ENCODE measurements at regions not wholly inside any gene's neighbourhood (a gene's known extent, or its start where the extent isn't known, plus 50 kb on each side); places are given as distances from the start of the nearest gene placed in this dataset.

DNA sequence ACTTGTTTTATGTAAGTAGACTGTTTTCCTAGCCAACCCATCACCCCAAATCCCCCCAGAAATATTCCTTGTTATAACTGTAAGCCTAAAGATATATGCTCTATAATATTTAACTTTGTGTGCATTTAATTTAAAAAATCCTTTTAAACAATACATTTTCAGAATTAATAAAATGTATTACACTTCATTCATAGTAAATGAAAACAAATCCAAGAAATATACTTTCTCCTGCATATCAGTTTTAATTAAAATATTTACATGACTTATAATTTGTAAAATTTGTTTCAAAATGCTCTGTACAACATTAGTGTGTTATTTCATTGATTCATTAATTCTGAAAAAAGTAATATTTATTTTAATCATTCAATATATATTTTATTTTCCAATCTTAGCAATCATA, 669.1 kb upstream of the PCDH20 start (continued):
- TF ChIP-seq, protein P1, sequence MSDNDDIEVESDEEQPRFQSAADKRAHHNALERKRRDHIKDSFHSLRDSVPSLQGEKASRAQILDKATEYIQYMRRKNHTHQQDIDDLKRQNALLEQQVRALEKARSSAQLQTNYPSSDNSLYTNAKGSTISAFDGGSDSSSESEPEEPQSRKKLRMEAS (IDR thresholded peaks at IDR 0.05) = no peak
- TF ChIP-seq JUND (IDR thresholded peaks at IDR 0.05) = no peak
- no peak for TF ChIP-seq CEBPB (IDR thresholded peaks at IDR 0.05; ENCODE audit: low read depth)

DNA sequence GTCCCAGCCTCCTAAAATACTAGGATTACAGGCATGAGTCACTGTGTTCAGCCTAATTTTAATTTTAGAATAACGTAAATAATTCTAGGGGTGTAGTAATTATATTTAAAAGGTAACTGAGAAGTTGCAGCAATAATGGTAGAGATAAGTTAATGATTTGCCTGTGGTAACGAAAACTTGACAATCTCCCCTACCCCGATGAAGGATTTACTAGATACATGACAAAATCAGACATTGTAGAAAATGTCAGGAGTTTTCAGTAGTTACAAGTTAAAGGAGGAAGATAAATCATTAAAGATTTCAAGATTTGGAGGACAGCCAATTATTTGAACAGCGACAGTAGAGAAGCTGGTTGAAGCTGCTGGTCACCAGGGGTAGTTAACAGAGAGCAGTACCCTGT, 652.2 kb upstream of the PCDH20 start:
- RAD21 ChIA-PET (ENCODE audit: low non-redundant PET in 1 of 2, low total read pairs in 2 of 2, uncharacterized antibody in 2 of 2, unreplicated experiment in 2 of 2) = no interaction called here
- H3K9me2 ChIP-seq (ENCODE audit: insufficient read depth) = no peaks in the 10 kb centered on the region

More for the DNA sequence above, 652.2 kb upstream of the PCDH20 start:
- DNase-seq (ENCODE audit: low read depth, low spot score) (no peak), ATAC-seq (no peak)
- intact Hi-C loops (cut with micrococcal nuclease) = no loop called here
- Histone ChIP-seq H4K20me1 (ENCODE audit: insufficient read depth) (no peaks in the 10 kb centered on the region), H3K79me2 (ENCODE audit: insufficient read depth, low read length) (no peaks in the 10 kb centered on the region), H3K4me3 (replicated peaks in 1 of 2; ENCODE audit: low read depth in 1 of 2, low read length in 2 of 2) (no peak overlapping the region), H3K27ac (ENCODE audit: low read depth, low read length) (no peak overlapping the region), H3K4me1 (ENCODE audit: control insufficient read depth in 1 of 2, insufficient read depth in 2 of 2, low read length in 2 of 2) (no peaks in the 10 kb centered on the region), H3K9ac (ENCODE audit: low read length) (no peak overlapping the region), H3K4me2 (ENCODE audit: low read length) (no peak overlapping the region), H3K27me3 (ENCODE audit: insufficient read depth, low read length) (no peaks in the 10 kb centered on the region), H3K9me3 (ENCODE audit: control insufficient read depth in 1 of 2, insufficient read depth in 1 of 2, low read depth in 1 of 2, low read length in 2 of 2) (no peaks in the 10 kb centered on the region), H3K36me3 (ENCODE audit: control insufficient read depth in 1 of 2, insufficient read depth in 2 of 2, low read length in 2 of 2) (no peaks in the 10 kb centered on the region), H2AFZ (ENCODE audit: low read depth, low read length, poor library complexity, severe bottlenecking) (no peak overlapping the region)
- BruUV-seq (replicated peaks) = no TSS peak
- CTCF ChIA-PET = no interaction called here
- TF ChIP-seq EZH2phosphoT487 (IDR thresholded peaks at IDR 0.05; ENCODE audit: borderline replicate concordance) (no peak), CEBPB (IDR thresholded peaks at IDR 0.05; ENCODE audit: low read depth) (no peak), FOSL1 (IDR thresholded peaks at IDR 0.05; ENCODE audit: low read depth) (no peak), ZFX (IDR thresholded peaks at IDR 0.05) (no peak), CBX3 (IDR thresholded peaks at IDR 0.05; ENCODE audit: low read depth) (no peak)
- TF ChIP-seq, protein P2, sequence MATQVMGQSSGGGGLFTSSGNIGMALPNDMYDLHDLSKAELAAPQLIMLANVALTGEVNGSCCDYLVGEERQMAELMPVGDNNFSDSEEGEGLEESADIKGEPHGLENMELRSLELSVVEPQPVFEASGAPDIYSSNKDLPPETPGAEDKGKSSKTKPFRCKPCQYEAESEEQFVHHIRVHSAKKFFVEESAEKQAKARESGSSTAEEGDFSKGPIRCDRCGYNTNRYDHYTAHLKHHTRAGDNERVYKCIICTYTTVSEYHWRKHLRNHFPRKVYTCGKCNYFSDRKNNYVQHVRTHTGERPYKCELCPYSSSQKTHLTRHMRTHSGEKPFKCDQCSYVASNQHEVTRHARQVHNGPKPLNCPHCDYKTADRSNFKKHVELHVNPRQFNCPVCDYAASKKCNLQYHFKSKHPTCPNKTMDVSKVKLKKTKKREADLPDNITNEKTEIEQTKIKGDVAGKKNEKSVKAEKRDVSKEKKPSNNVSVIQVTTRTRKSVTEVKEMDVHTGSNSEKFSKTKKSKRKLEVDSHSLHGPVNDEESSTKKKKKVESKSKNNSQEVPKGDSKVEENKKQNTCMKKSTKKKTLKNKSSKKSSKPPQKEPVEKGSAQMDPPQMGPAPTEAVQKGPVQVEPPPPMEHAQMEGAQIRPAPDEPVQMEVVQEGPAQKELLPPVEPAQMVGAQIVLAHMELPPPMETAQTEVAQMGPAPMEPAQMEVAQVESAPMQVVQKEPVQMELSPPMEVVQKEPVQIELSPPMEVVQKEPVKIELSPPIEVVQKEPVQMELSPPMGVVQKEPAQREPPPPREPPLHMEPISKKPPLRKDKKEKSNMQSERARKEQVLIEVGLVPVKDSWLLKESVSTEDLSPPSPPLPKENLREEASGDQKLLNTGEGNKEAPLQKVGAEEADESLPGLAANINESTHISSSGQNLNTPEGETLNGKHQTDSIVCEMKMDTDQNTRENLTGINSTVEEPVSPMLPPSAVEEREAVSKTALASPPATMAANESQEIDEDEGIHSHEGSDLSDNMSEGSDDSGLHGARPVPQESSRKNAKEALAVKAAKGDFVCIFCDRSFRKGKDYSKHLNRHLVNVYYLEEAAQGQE (IDR thresholded peaks at IDR 0.05; ENCODE audit: low read depth) = no peak
- POLR2A ChIA-PET = no interaction called here

All from HCT116 (cell line).